GM18951 (cell line): ENCODE measurements at regions not wholly inside any gene's neighbourhood (a gene's known extent, or its start where the extent isn't known, plus 50 kb on each side); places are given as distances from the start of the nearest gene placed in this dataset.
"Not testable (repeated sequence)": the region's sequence is repeated elsewhere in the genome, so short reads cannot be mapped to it uniquely, and the experiment has no call there.

Source experiments
- POLR2A ChIP-seq: IDR thresholded peaks from 4 replicates; pipeline ENCODE4 v1.6.1; 2011; ENCODE audit warnings: mild to moderate bottlenecking; ENCODE audit not compliant: insufficient read length, insufficient read depth; ENCODE audit errors: extremely low read depth
- in situ Hi-C: fragments of 300-500 bp; cut with MboI; formaldehyde crosslinking; loops from one replicate; pipeline ENCODE4 v1.12.0; 2022; ENCODE audit warnings: low sequenced_read_pairs, mixed read lengths, inconsistent platforms; ENCODE audit not compliant: unreplicated experiment

DNA sequence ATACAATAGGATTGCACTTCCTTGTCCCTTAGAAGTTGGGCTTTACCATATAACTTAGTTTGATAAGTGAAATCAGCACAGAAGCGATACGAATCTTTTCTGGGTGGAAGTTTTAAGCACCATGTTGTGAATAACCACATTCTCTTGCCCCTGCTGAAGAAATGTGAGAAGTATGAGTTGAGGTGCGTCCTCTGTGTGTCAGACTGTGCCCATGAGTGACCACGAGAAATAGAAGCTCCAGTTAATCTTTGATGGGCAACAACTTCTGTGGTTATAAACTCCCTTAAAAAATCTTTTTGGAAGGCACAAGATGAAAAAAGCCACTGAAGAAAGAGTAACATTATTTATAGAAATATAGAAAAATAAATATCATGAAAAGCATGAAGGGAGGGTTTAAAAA is 668.2 kb downstream of the DTWD2 start:
- in situ Hi-C loops, result no loop called here
- no peak for TF ChIP-seq POLR2A

DNA sequence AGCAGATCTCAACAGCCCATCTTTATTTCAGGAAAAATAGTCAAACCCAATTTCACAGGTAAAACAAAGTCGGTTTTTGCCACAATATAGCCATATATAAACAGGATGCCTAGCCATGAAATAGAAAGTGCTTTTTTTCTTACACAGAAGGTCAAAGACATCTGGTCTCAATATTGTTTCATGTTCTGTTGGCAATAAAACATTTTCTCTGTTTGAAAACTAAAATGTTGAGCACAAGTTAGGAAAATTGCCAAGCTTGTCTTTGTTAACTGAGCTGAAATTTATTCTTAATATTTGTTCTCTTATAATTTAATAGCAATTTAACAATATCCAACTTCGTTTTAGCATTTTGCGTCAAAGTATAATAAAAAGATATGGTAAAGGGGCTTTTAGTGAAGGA is 673.4 kb downstream of the DTWD2 start:
- in situ Hi-C loops, result no loop called here
- no peak for TF ChIP-seq POLR2A

DNA sequence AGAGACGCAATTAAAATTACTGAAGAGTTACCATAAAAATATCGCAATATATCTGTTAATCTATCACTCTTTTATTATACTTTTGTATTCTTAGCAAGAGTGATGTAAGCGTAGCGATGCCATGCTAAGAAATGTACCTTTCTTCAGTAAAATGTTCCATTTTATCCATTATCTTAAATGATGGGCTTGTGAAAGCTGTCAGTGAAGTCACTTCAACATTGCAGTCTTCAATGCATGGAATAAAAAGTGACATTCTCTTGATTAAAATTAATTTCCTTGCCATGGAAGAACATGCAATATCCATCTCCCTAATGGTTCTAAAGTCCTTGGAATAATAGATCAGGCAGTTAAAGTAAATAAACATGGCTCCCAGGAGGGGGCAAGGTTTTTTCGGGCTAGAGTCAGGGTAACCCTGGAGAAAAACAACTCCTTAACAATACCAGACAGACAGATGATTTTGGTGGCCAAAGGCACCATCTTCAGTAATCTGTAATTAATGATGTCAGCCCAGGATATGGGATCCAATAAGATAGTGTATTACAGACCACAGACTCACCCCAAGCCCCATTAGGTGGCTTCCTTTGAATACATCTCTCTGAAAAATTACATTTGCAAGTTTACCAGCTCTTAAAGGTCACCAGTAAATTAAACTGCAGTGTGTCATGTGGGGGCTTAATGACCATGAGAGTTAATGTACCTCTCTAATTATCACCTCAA is 677.1 kb downstream of the DTWD2 start:
- in situ Hi-C loops, result no loop called here
- TF ChIP-seq POLR2A, result no peak

DNA sequence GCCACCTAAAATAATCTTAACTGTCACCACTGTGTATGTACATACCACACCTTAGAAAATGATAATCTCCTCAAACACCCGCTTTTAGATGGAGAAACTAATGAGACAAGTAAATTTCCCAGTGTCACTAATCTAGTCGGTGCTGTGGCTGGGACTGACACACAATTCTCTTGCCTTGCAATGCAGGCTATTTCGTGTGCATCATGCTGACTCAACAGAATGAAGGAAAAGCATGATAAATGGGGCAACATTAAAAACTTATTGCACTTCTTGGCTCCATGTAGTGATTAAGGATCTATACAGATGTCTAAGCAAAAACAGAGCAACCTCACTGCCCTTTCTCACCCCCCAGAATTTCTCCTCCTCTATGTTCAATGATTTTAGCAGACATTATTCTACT is 677.9 kb downstream of the DTWD2 start:
- no peak for TF ChIP-seq POLR2A
- in situ Hi-C loops, result no loop called here

DNA sequence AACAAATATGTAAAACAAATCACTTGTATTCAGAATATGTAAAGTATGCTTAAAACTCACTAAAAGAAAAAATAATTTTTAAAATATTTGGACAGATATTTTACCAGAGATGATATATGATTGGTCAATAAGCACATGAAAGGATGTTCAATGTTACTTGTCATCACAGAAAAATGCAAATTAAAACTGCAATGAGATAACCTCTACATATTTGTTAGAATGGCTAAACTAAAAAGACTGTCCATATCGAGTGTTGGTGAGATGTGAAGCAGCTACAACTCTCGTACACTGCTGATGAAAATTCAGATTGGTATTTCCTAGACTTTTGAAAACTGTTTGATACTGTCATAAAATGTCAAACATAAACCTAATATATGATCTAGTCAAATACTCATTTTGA is 685.1 kb downstream of the DTWD2 start:
- TF ChIP-seq POLR2A, result no peak
- in situ Hi-C loops, result no loop called here

DNA sequence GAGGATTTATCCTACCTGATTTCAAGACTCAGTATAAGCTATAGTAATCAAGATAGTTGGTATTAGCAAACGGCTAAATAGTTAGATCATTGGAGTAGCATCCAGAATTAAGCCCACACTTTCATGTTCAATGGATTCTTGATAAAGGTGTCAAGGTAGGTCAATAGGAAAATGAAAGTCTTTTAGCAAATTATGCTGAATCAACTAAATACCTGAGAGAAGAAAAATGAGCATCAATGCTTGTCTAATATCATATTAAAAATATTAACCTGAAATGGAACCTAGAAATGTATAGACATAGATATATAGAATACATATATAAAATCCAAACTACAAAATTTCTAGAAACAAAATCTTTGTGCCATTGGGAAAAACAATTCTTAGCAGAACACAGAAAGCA is 685.6 kb downstream of the DTWD2 start:
- no peak for TF ChIP-seq POLR2A
- in situ Hi-C loops, result no loop called here

DNA sequence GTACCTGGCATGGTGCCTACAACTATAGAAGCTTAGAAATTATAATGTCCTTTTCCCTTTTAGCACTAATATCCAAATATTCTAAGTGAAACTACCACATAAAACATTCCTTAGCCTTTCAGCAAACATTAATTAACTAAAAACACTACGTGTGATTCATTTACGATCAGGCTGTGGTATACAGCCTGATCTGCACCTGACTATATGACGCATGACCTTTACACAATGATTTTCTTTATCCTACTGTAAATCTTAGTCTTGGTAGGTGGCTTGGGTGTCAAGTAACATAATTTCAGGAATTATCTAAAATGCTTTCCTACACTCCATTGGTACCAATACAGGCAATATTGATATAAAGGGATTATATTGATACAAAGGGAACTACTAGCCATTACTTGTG is 686.7 kb downstream of the DTWD2 start:
- in situ Hi-C loops, result no loop called here
- no peak for TF ChIP-seq POLR2A

DNA sequence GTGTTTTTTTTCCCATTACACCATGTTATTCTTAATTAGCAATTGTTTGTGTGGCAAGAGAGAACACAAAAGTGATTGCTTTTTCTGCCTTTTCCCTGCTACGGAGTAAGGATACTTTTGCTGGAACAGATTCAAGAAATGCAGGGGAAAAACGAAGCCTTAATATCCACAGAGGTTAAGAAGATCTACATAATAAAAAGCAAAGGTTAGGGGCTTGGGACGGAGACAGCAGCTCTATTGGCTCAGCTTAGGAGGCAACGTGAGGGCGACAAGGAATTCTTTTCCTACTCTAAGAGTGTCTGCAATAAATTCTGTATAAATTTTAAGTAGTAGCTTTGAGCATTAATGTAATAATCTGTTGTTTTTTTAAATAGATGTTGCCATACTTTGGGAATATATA is 693.3 kb downstream of the DTWD2 start:
- TF ChIP-seq POLR2A, result no peak

DNA sequence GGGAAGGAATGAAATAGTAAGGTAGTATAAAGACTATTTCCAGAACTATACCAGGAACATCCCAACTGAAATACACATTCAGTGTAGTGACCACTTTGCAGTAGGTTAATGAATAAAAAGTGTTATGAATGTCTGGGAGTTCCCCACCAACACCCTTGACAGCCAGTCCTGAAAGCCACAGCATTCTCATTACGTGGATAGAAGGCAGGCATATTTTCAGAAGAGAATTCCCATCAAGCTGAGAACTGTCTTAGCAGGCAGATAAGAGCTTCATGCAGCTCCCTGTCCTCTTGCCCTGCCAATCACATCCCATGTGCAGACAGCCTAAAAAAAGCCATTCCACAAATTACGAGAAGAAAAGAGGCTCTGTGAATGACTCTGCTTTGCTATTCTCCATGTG is 695.0 kb downstream of the DTWD2 start:
- no peak for TF ChIP-seq POLR2A
- in situ Hi-C loops, result no loop called here

More for the DNA sequence above, 693.3 kb downstream of the DTWD2 start:
- in situ Hi-C loops, result no loop called here

DNA sequence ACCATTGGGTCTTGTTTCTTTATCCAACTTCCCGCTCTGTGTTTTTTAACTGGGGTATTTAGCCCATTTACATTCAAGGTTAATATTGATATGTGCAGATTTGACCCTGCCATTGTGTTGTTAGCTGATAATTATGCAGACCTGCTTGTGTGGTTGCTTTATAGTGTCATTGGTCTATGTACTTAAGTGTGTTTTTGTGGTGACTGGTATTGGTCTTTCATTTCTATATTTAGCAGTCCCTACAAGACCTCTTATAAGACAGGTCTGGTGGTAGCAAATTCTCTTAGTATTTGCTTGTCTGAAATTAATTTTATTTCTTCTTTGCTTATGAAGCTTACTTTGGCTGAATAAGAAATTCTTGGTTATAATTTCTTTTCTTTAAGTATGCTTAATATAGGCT is 698.1 kb downstream of the DTWD2 start:
- in situ Hi-C loops, result no loop called here
- no peak for TF ChIP-seq POLR2A

DNA sequence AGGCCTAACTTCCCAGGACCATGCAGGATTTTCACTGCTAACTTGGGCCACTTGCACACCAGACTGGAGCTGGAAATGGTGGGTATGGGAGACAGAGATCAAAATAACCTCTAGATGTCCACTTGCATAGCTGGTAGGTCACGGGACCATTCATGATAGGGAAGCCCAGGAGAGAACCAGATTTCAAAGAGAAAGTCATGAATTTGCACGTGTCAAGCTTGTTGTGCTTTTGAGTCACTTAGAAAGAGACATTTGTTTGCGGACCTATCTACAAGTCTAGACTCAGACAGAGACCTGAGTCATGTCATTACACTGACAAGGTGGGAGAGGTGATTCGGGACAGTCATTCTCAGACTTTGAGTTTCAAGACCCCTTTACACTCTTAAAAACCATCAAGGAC is 704.1 kb downstream of the DTWD2 start:
- in situ Hi-C loops, result not testable (repeated sequence)

DNA sequence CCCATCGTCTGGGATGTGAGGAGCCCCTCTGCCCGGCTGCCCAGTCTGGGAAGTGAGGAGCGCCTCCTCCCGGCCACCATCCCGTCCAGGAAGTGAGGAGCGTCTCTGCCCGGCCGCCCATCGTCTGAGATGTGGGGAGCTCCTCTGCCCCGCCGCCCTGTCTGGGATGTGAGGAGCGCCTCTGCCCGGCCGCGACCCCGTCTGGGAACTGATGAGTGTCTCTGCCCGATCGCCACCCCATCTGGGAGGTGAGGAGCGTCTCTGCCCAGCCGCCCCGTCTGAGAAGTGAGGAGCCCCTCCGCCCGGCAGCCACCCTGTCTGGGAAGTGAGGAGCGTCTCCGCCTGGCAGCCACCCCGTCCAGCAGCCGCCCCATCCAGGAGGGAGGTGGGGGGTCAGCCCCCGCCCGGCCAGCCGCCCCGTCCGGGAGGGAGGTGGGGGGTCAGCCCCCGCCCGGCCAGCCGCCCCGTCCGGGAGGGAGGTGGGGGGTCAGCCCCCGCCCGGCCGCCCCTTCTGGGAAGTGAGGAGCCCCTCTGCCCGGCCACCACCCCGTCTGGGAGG is 705.8 kb downstream of the DTWD2 start:
- in situ Hi-C loops, result not testable (repeated sequence)

DNA sequence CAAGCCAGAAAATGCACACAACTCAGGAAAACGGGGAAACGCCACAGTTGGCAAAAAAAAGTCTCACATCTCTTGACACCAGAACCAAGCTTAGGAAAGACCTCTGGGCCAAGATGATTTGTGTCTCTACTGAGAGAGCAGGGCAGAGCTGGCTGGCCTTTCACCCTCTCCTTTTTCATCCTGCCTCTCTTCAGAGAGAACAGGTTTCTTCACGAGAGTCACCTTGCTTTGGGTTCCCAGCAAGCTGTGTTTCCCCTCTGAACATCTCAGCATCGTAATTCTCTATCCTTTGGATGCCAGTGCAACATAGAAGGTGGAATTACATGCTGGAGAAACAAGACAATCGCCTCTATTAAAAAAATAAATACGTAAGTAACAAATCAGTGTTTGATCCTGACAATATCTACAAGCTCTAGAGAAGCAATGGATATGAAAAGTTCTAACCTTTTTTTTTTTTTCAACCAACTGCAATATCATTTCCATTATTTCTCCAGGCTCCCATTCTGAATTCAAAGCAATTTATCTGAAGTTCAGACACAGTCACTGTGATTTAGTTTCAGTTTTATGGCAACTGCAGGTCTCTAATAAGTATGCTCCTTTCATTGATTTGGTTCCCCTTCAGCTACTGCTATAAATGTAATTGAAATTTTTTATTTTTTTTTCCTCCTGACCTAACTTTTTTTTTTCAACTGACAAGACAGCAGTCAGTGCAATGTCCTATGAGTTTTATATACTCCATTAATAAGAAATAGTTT is 708.6 kb downstream of the DTWD2 start:
- in situ Hi-C loops, result no loop called here
- TF ChIP-seq POLR2A, result no peak

DNA sequence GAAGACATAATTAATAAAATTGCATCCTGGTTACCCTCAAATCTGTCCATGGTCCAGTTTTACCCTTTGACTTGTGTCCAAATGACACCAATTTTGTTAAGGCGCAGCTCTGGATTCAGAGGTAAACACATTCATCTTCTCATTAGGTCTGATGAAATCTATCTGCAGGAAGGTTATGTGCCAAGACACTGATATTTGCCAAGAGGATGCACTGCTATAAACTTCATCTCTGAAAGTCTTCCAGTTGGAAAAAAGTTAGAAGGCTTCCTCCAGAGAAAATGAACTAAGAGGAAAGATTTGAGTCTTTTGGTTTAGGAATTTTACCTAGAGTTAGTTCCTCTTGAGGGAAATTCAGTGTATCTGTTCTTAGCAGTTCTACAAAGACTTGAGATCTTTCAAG is 717.8 kb downstream of the DTWD2 start:
- no peak for TF ChIP-seq POLR2A
- in situ Hi-C loops, result no loop called here
